Bronchial epithelial cell (primary cell): ENCODE measurements at regions not wholly inside any gene's neighbourhood (a gene's known extent, or its start where the extent isn't known, plus 50 kb on each side); places are given as distances from the start of the nearest gene placed in this dataset.

Experiments
- DNase-seq: peaks from one replicate; pipeline ENCODE4 v3.0.0-alpha.2; 2010; ENCODE audit warnings: low read depth
- FAIRE-seq: peaks from 2 replicates; lab custom pipeline; 2011; peaks lifted over from hg19 to GRCh38; lab: Jason Lieb, UNC
- H3K27me3 ChIP-seq: 2 replicates; pipeline ENCODE4 v1.5.1; 2011; ENCODE audit warnings: low read length; ENCODE audit not compliant: control insufficient read depth, insufficient read depth
- H3K36me3 ChIP-seq: 2 replicates; pipeline ENCODE4 v1.5.1; 2011; ENCODE audit warnings: low read length; ENCODE audit not compliant: control insufficient read depth, insufficient read depth
- H3K4me3 ChIP-seq: 2 replicates; pipeline ENCODE4 v1.5.1; 2011; ENCODE audit warnings: mild to moderate bottlenecking, low read depth, low read length, control low read depth
- CTCF ChIP-seq: IDR thresholded peaks from 2 replicates; pipeline ENCODE4 v1.5.1; 2011; ENCODE audit warnings: mild to moderate bottlenecking, moderate library complexity, low read length, control low read depth, inconsistent platforms; ENCODE audit not compliant: insufficient read depth, severe bottlenecking

- no peak for DNase-seq
- no peak overlapping the region for H3K4me3 ChIP-seq
- H3K36me3 ChIP-seq = no peaks in the 10 kb centered on the region
- no peaks in the 10 kb centered on the region for H3K27me3 ChIP-seq
- TF ChIP-seq CTCF = no peak
- no peak for FAIRE-seq
Measured at GRCh38 chr1:5646486-5647149, 345.6 kb downstream of the NPHP4 start.

GRCh38 chr1:5645929-5646328 is 346.3 kb downstream of the NPHP4 start:
- DNase-seq (no peak), FAIRE-seq (no peak)
- no peak for TF ChIP-seq CTCF
- Histone ChIP-seq H3K27me3 (no peaks in the 10 kb centered on the region), H3K4me3 (no peak overlapping the region), H3K36me3 (no peaks in the 10 kb centered on the region)

GRCh38 chr1:5645135-5645399 is 347.2 kb downstream of the NPHP4 start:
- Histone ChIP-seq H3K4me3 (no peak overlapping the region), H3K27me3 (no peaks in the 10 kb centered on the region), H3K36me3 (no peaks in the 10 kb centered on the region)
- FAIRE-seq (no peak), DNase-seq (no peak)
- no peak for TF ChIP-seq CTCF

GRCh38 chr1:5644281-5645134 is 347.7 kb downstream of the NPHP4 start:
- TF ChIP-seq CTCF = no peak
- Histone ChIP-seq H3K36me3 (no peaks in the 10 kb centered on the region), H3K27me3 (no peaks in the 10 kb centered on the region), H3K4me3 (no peak overlapping the region)
- DNase-seq = no peak
- no peak for FAIRE-seq

- FAIRE-seq = no peak
- H3K4me3 ChIP-seq = no peak overlapping the region
- H3K27me3 ChIP-seq = no peaks in the 10 kb centered on the region
- no peak for TF ChIP-seq CTCF
- H3K36me3 ChIP-seq = no peaks in the 10 kb centered on the region
- DNase-seq = no peak
Measured at GRCh38 chr1:5643360-5644107, 348.7 kb downstream of the NPHP4 start.
